ENCODE measurements at regions not wholly inside any gene's neighbourhood (a gene's known extent, or its start where the extent isn't known, plus 50 kb on each side); places are given as distances from the start of the nearest gene placed in this dataset.

GRCh38 chr13:44735806-44736205, 159.7 kb upstream of the TSC22D1 start:
- TF ChIP-seq, protein P1, sequence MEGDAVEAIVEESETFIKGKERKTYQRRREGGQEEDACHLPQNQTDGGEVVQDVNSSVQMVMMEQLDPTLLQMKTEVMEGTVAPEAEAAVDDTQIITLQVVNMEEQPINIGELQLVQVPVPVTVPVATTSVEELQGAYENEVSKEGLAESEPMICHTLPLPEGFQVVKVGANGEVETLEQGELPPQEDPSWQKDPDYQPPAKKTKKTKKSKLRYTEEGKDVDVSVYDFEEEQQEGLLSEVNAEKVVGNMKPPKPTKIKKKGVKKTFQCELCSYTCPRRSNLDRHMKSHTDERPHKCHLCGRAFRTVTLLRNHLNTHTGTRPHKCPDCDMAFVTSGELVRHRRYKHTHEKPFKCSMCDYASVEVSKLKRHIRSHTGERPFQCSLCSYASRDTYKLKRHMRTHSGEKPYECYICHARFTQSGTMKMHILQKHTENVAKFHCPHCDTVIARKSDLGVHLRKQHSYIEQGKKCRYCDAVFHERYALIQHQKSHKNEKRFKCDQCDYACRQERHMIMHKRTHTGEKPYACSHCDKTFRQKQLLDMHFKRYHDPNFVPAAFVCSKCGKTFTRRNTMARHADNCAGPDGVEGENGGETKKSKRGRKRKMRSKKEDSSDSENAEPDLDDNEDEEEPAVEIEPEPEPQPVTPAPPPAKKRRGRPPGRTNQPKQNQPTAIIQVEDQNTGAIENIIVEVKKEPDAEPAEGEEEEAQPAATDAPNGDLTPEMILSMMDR (IDR thresholded peaks at IDR 0.05; ENCODE audit: insufficient read depth, low read depth, low read length), result no peak
- no peak for TF ChIP-seq EZH2 (IDR thresholded peaks at IDR 0.05; ENCODE audit: insufficient read depth, low read length)
